Spleen (tissue), 11 donors: ENCODE measurements at regions not wholly inside any gene's neighbourhood (a gene's known extent, or its start where the extent isn't known, plus 50 kb on each side); places are given as distances from the start of the nearest gene placed in this dataset.

ENCODE experiments used
- DNase-seq: peaks from one replicate; pipeline ENCODE4 v3.0.0-alpha.2; 2020
- H3K27ac ChIP-seq, 8 donors: fragments of 200-600 bp; sonication (generic) in 7 of 8; 1 replicate in 4 of 8; 2 replicates in 4 of 8; pipeline versions ENCODE4 v1.5.0 to v1.8.0; 2016 to 2021; ENCODE audit warnings: inconsistent platforms in 4 of 8, mild to moderate bottlenecking in 4 of 8, moderate library complexity in 1 of 8
- H3K27me3 ChIP-seq, 7 donors: fragments of 200-600 bp; sonication (generic) in 6 of 7; replicated peaks in 1 of 7; 1 replicate in 4 of 7; 2 replicates in 3 of 7; pipeline versions ENCODE4 v1.5.0 to v1.8.0; 2016 to 2021; ENCODE audit warnings: inconsistent platforms in 3 of 7, mild to moderate bottlenecking in 1 of 7
- H3K36me3 ChIP-seq, 6 donors: fragments of 200-600 bp; sonication (generic) in 5 of 6; 1 replicate in 4 of 6; 2 replicates in 2 of 6; pipeline versions ENCODE4 v1.5.0 to v1.8.0; 2016 to 2021; ENCODE audit warnings: inconsistent platforms in 2 of 6
- H3K4me1 ChIP-seq, 6 donors: fragments of 200-600 bp; sonication (generic) in 5 of 6; 1 replicate in 3 of 6; 2 replicates in 3 of 6; pipeline versions ENCODE4 v1.5.0 to v1.8.0; 2016 to 2021; ENCODE audit warnings: inconsistent platforms in 3 of 6
- H3K4me3 ChIP-seq, 8 donors: fragments of 200-600 bp; sonication (generic) in 7 of 8; 1 replicate in 4 of 8; 2 replicates in 4 of 8; pipeline versions ENCODE4 v1.5.0 to v1.8.0; 2016 to 2021; ENCODE audit warnings: inconsistent platforms in 4 of 8, mild to moderate bottlenecking in 4 of 8, moderate library complexity in 2 of 8
- H3K9me3 ChIP-seq, 8 donors: fragments of 200-600 bp; sonication (generic) in 7 of 8; 1 replicate in 4 of 8; 2 replicates in 4 of 8; pipeline versions ENCODE4 v1.5.0 to v1.8.0; 2016 to 2021; ENCODE audit warnings: inconsistent platforms in 4 of 8
- POLR2A ChIP-seq, 3 donors: fragments of 450-650 bp; IDR thresholded peaks; one replicate each; pipeline ENCODE4 v1.5.1; 2017; ENCODE audit warnings: antibody characterized with exemption in 3 of 3, mild to moderate bottlenecking in 1 of 3
- POLR2AphosphoS5 ChIP-seq, 3 donors: sonication (generic); formaldehyde crosslinking; IDR thresholded peaks; one replicate each; pipeline ENCODE4 v1.5.1; 2017; ENCODE audit warnings: antibody characterized with exemption in 3 of 3
- WGBS, 5 donors: extraction: QIAGEN DNeasy Blood & Tissue Kit in 3 of 5; methylation state at CpG; one replicate each; pipeline versions ENCODE4 v1.1.5 to v1.1.7; 2013 to 2018; 5-methylcytosine and 5-hydroxymethylcytosine counted together
- intact Hi-C: fragments of 100-400 bp; cut with DNase I; formaldehyde crosslinking; loops from one replicate; pipeline ENCODE4 v1.15.0; 2023; ENCODE audit warnings: low total_unique reads
- TF ChIP-seq, protein P1 (sequence below), 11 experiments: fragments of 200-600 bp in 7 of 11; fragments of 450-650 bp in 4 of 11; sonication (generic) in 4 of 11; IDR thresholded peaks in 8 of 11; conservative IDR thresholded peaks in 3 of 11; 1 replicate in 7 of 11; 2 replicates in 4 of 11; pipeline versions ENCODE4 v1.4.0 to v1.8.0; 2016 to 2021; ENCODE audit warnings: antibody characterized with exemption in 11 of 11, inconsistent platforms in 4 of 11, mild to moderate bottlenecking in 1 of 11
- donor health status: healthy with polysubstance abuse.
- donor health status: DM: no; HTN: no; CAD: no; lungs with moderate emphysema.
- donor health status: DM: no; HTN: no; CAD: no.
- donor health status: Bipolar disorder and iron deficiency.
- donor health status: healthy.
- donor health status: DM: no; HTN: no; CAD: no.
- donor health status: DM: yes; HTN: yes; CAD: no.

DNA sequence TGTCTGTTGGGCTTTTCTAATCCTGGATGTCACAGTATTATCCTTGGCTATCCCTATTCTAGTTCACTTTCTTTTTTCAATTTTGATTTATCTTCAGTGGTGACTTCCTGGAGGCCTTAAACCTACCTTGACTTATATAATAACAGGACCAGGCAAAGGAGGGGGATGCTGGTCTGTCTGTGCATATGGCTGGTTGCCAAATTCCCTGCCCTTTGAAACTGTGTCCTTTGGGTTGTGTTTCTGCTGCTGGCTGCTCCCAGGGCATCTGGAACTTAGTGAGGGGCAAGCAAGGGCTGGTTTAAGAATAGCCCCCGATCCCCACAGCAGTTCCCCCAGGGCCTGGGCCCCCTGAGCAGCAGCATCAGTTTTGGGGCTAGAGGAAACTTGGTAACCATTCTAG lies 96.0 kb upstream of the MAX start:
- TF ChIP-seq POLR2AphosphoS5 (IDR thresholded peaks at IDR 0.05) (no peak), POLR2A (IDR thresholded peaks at IDR 0.05) (no peak)
- TF ChIP-seq, protein P1, sequence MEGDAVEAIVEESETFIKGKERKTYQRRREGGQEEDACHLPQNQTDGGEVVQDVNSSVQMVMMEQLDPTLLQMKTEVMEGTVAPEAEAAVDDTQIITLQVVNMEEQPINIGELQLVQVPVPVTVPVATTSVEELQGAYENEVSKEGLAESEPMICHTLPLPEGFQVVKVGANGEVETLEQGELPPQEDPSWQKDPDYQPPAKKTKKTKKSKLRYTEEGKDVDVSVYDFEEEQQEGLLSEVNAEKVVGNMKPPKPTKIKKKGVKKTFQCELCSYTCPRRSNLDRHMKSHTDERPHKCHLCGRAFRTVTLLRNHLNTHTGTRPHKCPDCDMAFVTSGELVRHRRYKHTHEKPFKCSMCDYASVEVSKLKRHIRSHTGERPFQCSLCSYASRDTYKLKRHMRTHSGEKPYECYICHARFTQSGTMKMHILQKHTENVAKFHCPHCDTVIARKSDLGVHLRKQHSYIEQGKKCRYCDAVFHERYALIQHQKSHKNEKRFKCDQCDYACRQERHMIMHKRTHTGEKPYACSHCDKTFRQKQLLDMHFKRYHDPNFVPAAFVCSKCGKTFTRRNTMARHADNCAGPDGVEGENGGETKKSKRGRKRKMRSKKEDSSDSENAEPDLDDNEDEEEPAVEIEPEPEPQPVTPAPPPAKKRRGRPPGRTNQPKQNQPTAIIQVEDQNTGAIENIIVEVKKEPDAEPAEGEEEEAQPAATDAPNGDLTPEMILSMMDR (IDR thresholded peaks at IDR 0.05 in 8 of 11, conservative IDR thresholded peaks at IDR 0.05 in 3 of 11) = no peak
- no peak for DNase-seq
- Histone ChIP-seq H3K9me3 (no peaks in the 10 kb centered on the region), H3K36me3 (no peaks in the 10 kb centered on the region), H3K27me3 (no peaks in the 10 kb centered on the region), H3K4me1 (no peaks in the 10 kb centered on the region), H3K4me3 (no peak overlapping the region), H3K27ac (no peak overlapping the region)
- intact Hi-C loops = no loop called here
- 75 to 94% (median 87%) methylated on average over 1 of the region's 1 CpG for WGBS, 5 donors

DNA sequence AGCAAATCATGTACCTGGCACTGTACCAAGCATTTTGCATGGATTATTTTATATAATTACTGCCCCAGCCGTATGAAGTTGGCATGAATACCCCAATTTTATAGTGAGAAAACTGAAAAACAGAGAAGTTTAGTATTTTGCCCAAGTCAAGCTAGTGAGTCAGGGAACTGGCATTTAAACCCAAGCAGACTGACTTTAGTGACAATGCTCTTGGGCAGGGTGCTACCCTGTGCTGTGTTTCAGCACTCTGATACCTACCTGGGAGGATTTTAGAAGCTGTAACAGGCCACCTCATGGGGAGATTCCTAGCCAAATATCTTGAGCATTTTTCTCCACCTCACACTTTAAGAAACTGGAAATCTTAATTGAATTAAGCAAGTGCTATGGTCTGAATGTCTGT lies 98.1 kb upstream of the MAX start:
- Histone ChIP-seq H3K27me3 (no peaks in the 10 kb centered on the region), H3K27ac (no peak overlapping the region), H3K4me3 (no peak overlapping the region), H3K9me3 (no peaks in the 10 kb centered on the region), H3K36me3 (no peaks in the 10 kb centered on the region), H3K4me1 (peaks cover 0 to 20% (median 10%) of the 10 kb centered on the region in 6 donors)
- no peak for TF ChIP-seq POLR2A (IDR thresholded peaks at IDR 0.05)
- no peak for TF ChIP-seq POLR2AphosphoS5 (IDR thresholded peaks at IDR 0.05)
- TF ChIP-seq, protein P1 (IDR thresholded peaks at IDR 0.05 in 8 of 11, conservative IDR thresholded peaks at IDR 0.05 in 3 of 11) = no peak
- intact Hi-C loops = no loop called here
- no peak for DNase-seq
- 69 to 83% (median 76%) methylated on average over 1 of the region's 1 CpG for WGBS, 5 donors

DNA sequence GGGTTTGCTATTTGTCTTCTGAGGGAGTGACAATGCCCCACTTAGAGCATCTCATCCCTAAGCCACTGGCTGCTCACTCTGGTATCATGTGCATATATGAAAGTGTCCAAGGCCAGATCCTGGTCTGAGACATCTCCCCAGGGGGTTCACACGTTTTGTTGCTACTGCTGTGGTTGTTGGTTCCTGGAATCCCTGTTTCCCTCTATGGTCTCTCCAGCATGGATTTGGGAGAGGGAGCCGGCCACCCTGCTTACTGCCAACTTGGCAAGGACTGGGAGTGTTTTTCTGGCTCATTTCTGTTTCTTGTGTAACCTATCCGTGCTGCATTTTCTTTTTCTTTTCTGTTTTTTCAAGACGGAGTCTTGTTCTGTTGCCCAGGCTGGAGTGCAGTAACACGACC lies 101.3 kb upstream of the MAX start:
- Histone ChIP-seq H3K4me3 (no peak overlapping the region), H3K4me1 (peaks cover 14 to 52% (median 37%) of the 10 kb centered on the region in 6 donors), H3K36me3 (no peaks in the 10 kb centered on the region), H3K27ac (peak overlapping the region in 1 of 8 donors; percentile 85), H3K9me3 (no peaks in the 10 kb centered on the region), H3K27me3 (no peaks in the 10 kb centered on the region)
- WGBS, 5 donors = 81 to 87% (median 87%) methylated on average over 5 of the region's 5 CpGs
- TF ChIP-seq POLR2AphosphoS5 (IDR thresholded peaks at IDR 0.05) (no peak), POLR2A (IDR thresholded peaks at IDR 0.05) (no peak)
- TF ChIP-seq, protein P1 (IDR thresholded peaks at IDR 0.05 in 8 of 11, conservative IDR thresholded peaks at IDR 0.05 in 3 of 11) = no peak
- no peak for DNase-seq
- intact Hi-C loops = no loop called here

DNA sequence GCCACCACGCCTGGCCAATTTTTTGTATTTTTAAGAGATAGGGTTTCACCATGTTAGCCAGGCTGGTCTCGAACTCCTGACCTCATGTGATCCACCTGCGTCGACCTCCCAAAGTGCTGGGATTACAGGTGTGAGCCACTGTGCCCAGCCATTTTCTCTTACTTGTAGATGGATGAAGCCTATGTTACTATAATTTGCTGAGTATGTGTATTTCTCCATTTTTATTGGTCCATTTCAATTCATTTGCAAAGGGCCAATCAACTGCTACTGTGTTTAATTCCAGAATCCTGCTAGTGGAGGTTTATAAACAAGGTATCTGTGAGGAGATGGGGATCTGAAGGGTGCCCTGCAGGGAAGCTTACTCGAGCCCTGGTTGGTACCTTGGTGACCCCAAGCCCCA lies 101.7 kb upstream of the MAX start:
- TF ChIP-seq POLR2AphosphoS5 (IDR thresholded peaks at IDR 0.05) (no peak), POLR2A (IDR thresholded peaks at IDR 0.05) (no peak)
- TF ChIP-seq, protein P1 (IDR thresholded peaks at IDR 0.05 in 8 of 11, conservative IDR thresholded peaks at IDR 0.05 in 3 of 11) = no peak
- H3K27me3 ChIP-seq = no peaks in the 10 kb centered on the region
- intact Hi-C loops = no loop called here
- peaks cover 14 to 56% (median 42%) of the 10 kb centered on the region in 6 donors for H3K4me1 ChIP-seq
- no peak overlapping the region for H3K4me3 ChIP-seq
- H3K27ac ChIP-seq = peak overlapping the region in 4 of 8 donors; percentile 69 to 85 (median 79)
- DNase-seq = no peak
- no peaks in the 10 kb centered on the region for H3K36me3 ChIP-seq
- WGBS, 5 donors = 89 to 96% (median 93%) methylated on average over 5 of the region's 5 CpGs
- no peaks in the 10 kb centered on the region for H3K9me3 ChIP-seq
